ENCODE measurements at regions not wholly inside any gene's neighbourhood (a gene's known extent, or its start where the extent isn't known, plus 50 kb on each side); places are given as distances from the start of the nearest gene placed in this dataset.

DNA sequence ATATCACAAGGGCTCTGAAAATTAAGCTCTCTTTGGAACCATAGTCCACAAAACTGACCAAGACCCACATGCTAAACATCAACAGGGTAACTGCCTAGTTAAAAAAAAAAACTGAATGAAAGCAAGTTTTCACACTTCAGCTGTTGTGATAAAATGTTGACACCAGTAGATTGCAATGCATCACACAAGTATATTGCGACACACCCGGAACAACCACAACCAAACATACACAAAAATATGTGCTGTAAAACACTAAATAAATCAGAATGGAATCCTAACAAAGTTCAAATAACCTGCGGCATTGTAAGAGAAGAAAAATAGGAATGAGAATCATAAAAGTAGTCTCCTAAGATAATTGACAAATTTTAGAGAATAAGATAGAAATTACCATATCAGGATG is 710.3 kb downstream of the AACS start:
- H3K36me3 ChIP-seq (ENCODE audit: insufficient read depth, low read length) = no peaks in the 10 kb centered on the region
- no peaks in the 10 kb centered on the region for H3K9me3 ChIP-seq (ENCODE audit: low read length)
- H3K27ac ChIP-seq (ENCODE audit: low read depth, low read length, poor library complexity, severe bottlenecking) = no peak overlapping the region
- H3K79me2 ChIP-seq (ENCODE audit: insufficient read depth, low read depth, low read length) = no peaks in the 10 kb centered on the region
- intact Hi-C loops (cut with micrococcal nuclease; ENCODE audit: unreplicated experiment) = no loop called here
- H3K4me2 ChIP-seq (ENCODE audit: low read length) = no peak overlapping the region
- POLR2A ChIA-PET = no interaction called here
- H3K4me3 ChIP-seq (ENCODE audit: low read depth, low read length, poor library complexity, severe bottlenecking) = no peak overlapping the region
- H4K20me1 ChIP-seq (ENCODE audit: insufficient read depth, low read length) = no peaks in the 10 kb centered on the region
- H2AFZ ChIP-seq (ENCODE audit: low read length) = no peak overlapping the region
- CTCF ChIA-PET (ENCODE audit: unreplicated experiment) = no interaction called here
- H3K4me1 ChIP-seq (ENCODE audit: insufficient read depth, low read length, poor library complexity, severe bottlenecking) = no peaks in the 10 kb centered on the region
- no peak for DNase-seq (ENCODE audit: low spot score)
- TF ChIP-seq, protein P1, sequence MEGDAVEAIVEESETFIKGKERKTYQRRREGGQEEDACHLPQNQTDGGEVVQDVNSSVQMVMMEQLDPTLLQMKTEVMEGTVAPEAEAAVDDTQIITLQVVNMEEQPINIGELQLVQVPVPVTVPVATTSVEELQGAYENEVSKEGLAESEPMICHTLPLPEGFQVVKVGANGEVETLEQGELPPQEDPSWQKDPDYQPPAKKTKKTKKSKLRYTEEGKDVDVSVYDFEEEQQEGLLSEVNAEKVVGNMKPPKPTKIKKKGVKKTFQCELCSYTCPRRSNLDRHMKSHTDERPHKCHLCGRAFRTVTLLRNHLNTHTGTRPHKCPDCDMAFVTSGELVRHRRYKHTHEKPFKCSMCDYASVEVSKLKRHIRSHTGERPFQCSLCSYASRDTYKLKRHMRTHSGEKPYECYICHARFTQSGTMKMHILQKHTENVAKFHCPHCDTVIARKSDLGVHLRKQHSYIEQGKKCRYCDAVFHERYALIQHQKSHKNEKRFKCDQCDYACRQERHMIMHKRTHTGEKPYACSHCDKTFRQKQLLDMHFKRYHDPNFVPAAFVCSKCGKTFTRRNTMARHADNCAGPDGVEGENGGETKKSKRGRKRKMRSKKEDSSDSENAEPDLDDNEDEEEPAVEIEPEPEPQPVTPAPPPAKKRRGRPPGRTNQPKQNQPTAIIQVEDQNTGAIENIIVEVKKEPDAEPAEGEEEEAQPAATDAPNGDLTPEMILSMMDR (conservative IDR thresholded peaks at IDR 0.05; ENCODE audit: low read length) = no peak
- no peak for TF ChIP-seq EZH2phosphoT487 (IDR thresholded peaks at IDR 0.05; ENCODE audit: borderline replicate concordance, low read depth, low read length)
- BruUV-seq (replicated peaks) = no TSS peak
- no peaks in the 10 kb centered on the region for H3K9me2 ChIP-seq (ENCODE audit: insufficient read depth, low read length)

DNA sequence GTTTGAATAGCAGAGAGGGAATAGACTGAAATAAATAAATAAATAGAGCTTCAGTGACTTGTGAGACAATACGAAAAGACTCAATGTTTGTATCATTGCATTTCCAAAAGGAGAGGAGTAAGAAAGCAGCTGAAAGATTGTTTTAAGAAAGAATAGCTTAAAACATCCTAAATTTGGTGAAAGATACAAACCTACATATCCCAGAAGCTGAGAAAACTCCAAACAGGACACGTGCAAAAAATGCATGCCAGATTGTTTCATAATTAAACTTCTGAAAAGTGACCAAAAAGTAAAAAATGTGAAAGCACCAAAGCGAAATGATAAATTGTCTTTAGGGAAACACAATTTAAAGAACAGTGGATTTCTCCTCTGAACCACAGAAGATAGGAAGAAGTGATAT is 711.0 kb downstream of the AACS start:
- intact Hi-C loops (cut with micrococcal nuclease; ENCODE audit: unreplicated experiment) = no loop called here
- TF ChIP-seq, protein P1 (conservative IDR thresholded peaks at IDR 0.05; ENCODE audit: low read length) = no peak
- TF ChIP-seq EZH2phosphoT487 (IDR thresholded peaks at IDR 0.05; ENCODE audit: borderline replicate concordance, low read depth, low read length) = no peak
- CTCF ChIA-PET (ENCODE audit: unreplicated experiment) = no interaction called here

DNA sequence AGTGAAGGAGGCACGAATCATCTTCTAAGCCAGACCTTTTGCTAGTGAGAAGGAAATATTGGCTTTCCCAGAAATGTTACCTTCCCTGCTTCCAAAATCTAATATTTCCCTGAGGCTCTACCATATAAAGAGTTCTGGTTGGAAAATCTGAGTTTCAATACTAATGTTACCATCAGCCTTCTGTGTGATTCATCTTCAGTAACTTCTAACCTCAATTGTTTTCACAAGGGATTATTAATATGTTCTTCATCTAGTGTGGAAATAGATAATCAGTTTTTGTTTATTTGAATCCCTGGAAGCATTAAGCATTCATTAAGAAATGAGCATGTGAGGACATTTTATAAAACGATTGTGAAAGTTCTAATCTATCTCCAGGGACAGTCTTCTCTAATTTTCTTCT is 720.9 kb downstream of the AACS start:
- H3K9me3 ChIP-seq (ENCODE audit: low read length) = no peaks in the 10 kb centered on the region
- no peak overlapping the region for H3K4me2 ChIP-seq (ENCODE audit: low read length)
- H3K27ac ChIP-seq (ENCODE audit: low read depth, low read length, poor library complexity, severe bottlenecking) = no peak overlapping the region
- CTCF ChIA-PET (ENCODE audit: unreplicated experiment) = no interaction called here
- no TSS peak for BruUV-seq (replicated peaks)
- H3K4me1 ChIP-seq (ENCODE audit: insufficient read depth, low read length, poor library complexity, severe bottlenecking) = no peaks in the 10 kb centered on the region
- no peak overlapping the region for H3K4me3 ChIP-seq (ENCODE audit: low read depth, low read length, poor library complexity, severe bottlenecking)
- TF ChIP-seq EZH2phosphoT487 (IDR thresholded peaks at IDR 0.05; ENCODE audit: borderline replicate concordance, low read depth, low read length) = no peak
- TF ChIP-seq, protein P1 (conservative IDR thresholded peaks at IDR 0.05; ENCODE audit: low read length) = no peak
- no peak for DNase-seq (ENCODE audit: low spot score)
- H2AFZ ChIP-seq (ENCODE audit: low read length) = no peak overlapping the region
- no peaks in the 10 kb centered on the region for H3K79me2 ChIP-seq (ENCODE audit: insufficient read depth, low read depth, low read length)
- POLR2A ChIA-PET = no interaction called here
- H3K36me3 ChIP-seq (ENCODE audit: insufficient read depth, low read length) = no peaks in the 10 kb centered on the region
- H4K20me1 ChIP-seq (ENCODE audit: insufficient read depth, low read length) = no peaks in the 10 kb centered on the region
- H3K9me2 ChIP-seq (ENCODE audit: insufficient read depth, low read length) = no peaks in the 10 kb centered on the region
- intact Hi-C loops (cut with micrococcal nuclease; ENCODE audit: unreplicated experiment) = no loop called here

More for the DNA sequence above, 711.0 kb downstream of the AACS start:
- Histone ChIP-seq H4K20me1 (ENCODE audit: insufficient read depth, low read length) (no peaks in the 10 kb centered on the region), H3K9me3 (ENCODE audit: low read length) (no peaks in the 10 kb centered on the region), H3K36me3 (ENCODE audit: insufficient read depth, low read length) (no peaks in the 10 kb centered on the region), H3K4me3 (ENCODE audit: low read depth, low read length, poor library complexity, severe bottlenecking) (no peak overlapping the region), H3K4me2 (ENCODE audit: low read length) (no peak overlapping the region), H3K9me2 (ENCODE audit: insufficient read depth, low read length) (no peaks in the 10 kb centered on the region), H3K79me2 (ENCODE audit: insufficient read depth, low read depth, low read length) (no peaks in the 10 kb centered on the region), H3K4me1 (ENCODE audit: insufficient read depth, low read length, poor library complexity, severe bottlenecking) (no peaks in the 10 kb centered on the region), H2AFZ (ENCODE audit: low read length) (no peak overlapping the region), H3K27ac (ENCODE audit: low read depth, low read length, poor library complexity, severe bottlenecking) (no peak overlapping the region)
- no peak for DNase-seq (ENCODE audit: low spot score)
- BruUV-seq (replicated peaks) = no TSS peak
- POLR2A ChIA-PET = no interaction called here
